CD4-positive, alpha-beta T cell (primary cell): ENCODE measurements at regions not wholly inside any gene's neighbourhood (a gene's known extent, or its start where the extent isn't known, plus 50 kb on each side); places are given as distances from the start of the nearest gene placed in this dataset.

Experiments used
- ATAC-seq: fragments of 200-7000 bp; cut with Tn5 transposase; one replicate; pipeline ENCODE4 v1.10.0; 2022; ENCODE audit warnings: mild to moderate bottlenecking; ENCODE audit not compliant: poor library complexity
- CTCF ChIA-PET: fragments of 350-600 bp; sonication (Branson Sonifier 250); formaldehyde crosslinking; loops from one replicate; lab custom pipeline; 2021; ENCODE audit warnings: antibody characterized with exemption, inconsistent platforms; lab: Charles Lee
- POLR2A ChIA-PET: fragments of 350-600 bp; sonication (Branson Sonifier 250); formaldehyde crosslinking; loops from one replicate; lab custom pipeline; 2021; ENCODE audit warnings: antibody characterized with exemption, inconsistent platforms; lab: Charles Lee
- DNase-seq, 14 experiments: peaks; one replicate each; pipeline ENCODE4 v3.0.0-alpha.2; 2013 to 2020; ENCODE audit warnings: mixed read lengths in 2 of 14
- H3K27ac ChIP-seq, 2 donors: one replicate each; pipeline versions ENCODE4 v1.5.1 to v1.7.0; 2013; ENCODE audit warnings: low read length in 2 of 2, low read depth in 1 of 2, mild to moderate bottlenecking in 1 of 2
- H3K27me3 ChIP-seq, 2 experiments: 1 replicate in 1 of 2; 2 replicates in 1 of 2; pipeline versions ENCODE4 v1.6.1 to v1.7.0; 2013; ENCODE audit warnings: low read length in 2 of 2, control low read depth in 1 of 2, mild to moderate bottlenecking in 1 of 2, moderate library complexity in 1 of 2; ENCODE audit not compliant: insufficient read depth in 2 of 2, control insufficient read depth in 1 of 2
- H3K36me3 ChIP-seq: one replicate; pipeline ENCODE4 v1.6.1; 2013; ENCODE audit warnings: low read length, control low read depth; ENCODE audit not compliant: insufficient read depth
- H3K4me1 ChIP-seq: one replicate; pipeline ENCODE4 v1.6.1; 2013; ENCODE audit warnings: low read length, control low read depth; ENCODE audit not compliant: insufficient read depth
- H3K4me3 ChIP-seq: one replicate; pipeline ENCODE4 v1.5.1; 2013; ENCODE audit warnings: mild to moderate bottlenecking, low read length, moderate library complexity
- H3K9me3 ChIP-seq, 2 experiments: 1 replicate in 1 of 2; 2 replicates in 1 of 2; pipeline versions ENCODE4 v1.6.1 to v1.7.0; 2013; ENCODE audit warnings: low read length in 2 of 2, mild to moderate bottlenecking in 2 of 2, control low read depth in 1 of 2, moderate library complexity in 1 of 2; ENCODE audit not compliant: control insufficient read depth in 1 of 2, insufficient read depth in 1 of 2
- H3K27ac Mint-ChIP-seq: one replicate; pipeline ENCODE4 v1.8.0; 2020; ENCODE audit warnings: mixed read lengths
- H3K27me3 Mint-ChIP-seq: one replicate; pipeline ENCODE4 v1.8.0; 2021; ENCODE audit warnings: mixed read lengths
- H3K36me3 Mint-ChIP-seq: one replicate; pipeline ENCODE4 v1.8.0; 2021; ENCODE audit warnings: low read depth, mixed read lengths
- H3K4me1 Mint-ChIP-seq: one replicate; pipeline ENCODE4 v1.8.0; 2021; ENCODE audit warnings: low read depth, mixed read lengths
- H3K4me3 Mint-ChIP-seq: one replicate; pipeline ENCODE4 v1.8.0; 2020; ENCODE audit warnings: mild to moderate bottlenecking, mixed read lengths
- H3K9me3 Mint-ChIP-seq: one replicate; pipeline ENCODE4 v1.8.0; 2020; ENCODE audit warnings: mixed read lengths
- intact Hi-C, 2 experiments: fragments of 100-400 bp; cut with DNase I in 1 of 2; cut with micrococcal nuclease in 1 of 2; formaldehyde crosslinking; loops; one replicate each; pipeline versions ENCODE4 v1.15.1 to v1.9.0; 2023 to 2025; cut with DNase I, micrococcal nuclease
- TF ChIP-seq, protein P1 (sequence below): fragments of 200-600 bp; IDR thresholded peaks from one replicate; pipeline ENCODE4 v1.8.0; 2022; ENCODE audit warnings: antibody characterized with exemption, mild to moderate bottlenecking

- Histone ChIP-seq H3K4me1 (no peaks in the 10 kb centered on the region), H3K9me3 (peaks cover 0 to 3% of the 10 kb centered on the region in 2 experiments), H3K4me3 (no peak overlapping the region), H3K27ac (no peak overlapping the region), H3K36me3 (no peaks in the 10 kb centered on the region), H3K27me3 (no peaks in the 10 kb centered on the region)
- intact Hi-C loops: no loop called here
- Mint-ChIP-seq H3K4me3 (no peak overlapping the region), H3K27ac (no peak overlapping the region), H3K27me3 (no peaks in the 10 kb centered on the region), H3K4me1 (no peaks in the 10 kb centered on the region), H3K9me3 (peaks cover 14% of the 10 kb centered on the region), H3K36me3 (no peaks in the 10 kb centered on the region)
- ChIA-PET POLR2A (no interaction called here), CTCF (no interaction called here)
- no peak for DNase-seq
- TF ChIP-seq, protein P1, sequence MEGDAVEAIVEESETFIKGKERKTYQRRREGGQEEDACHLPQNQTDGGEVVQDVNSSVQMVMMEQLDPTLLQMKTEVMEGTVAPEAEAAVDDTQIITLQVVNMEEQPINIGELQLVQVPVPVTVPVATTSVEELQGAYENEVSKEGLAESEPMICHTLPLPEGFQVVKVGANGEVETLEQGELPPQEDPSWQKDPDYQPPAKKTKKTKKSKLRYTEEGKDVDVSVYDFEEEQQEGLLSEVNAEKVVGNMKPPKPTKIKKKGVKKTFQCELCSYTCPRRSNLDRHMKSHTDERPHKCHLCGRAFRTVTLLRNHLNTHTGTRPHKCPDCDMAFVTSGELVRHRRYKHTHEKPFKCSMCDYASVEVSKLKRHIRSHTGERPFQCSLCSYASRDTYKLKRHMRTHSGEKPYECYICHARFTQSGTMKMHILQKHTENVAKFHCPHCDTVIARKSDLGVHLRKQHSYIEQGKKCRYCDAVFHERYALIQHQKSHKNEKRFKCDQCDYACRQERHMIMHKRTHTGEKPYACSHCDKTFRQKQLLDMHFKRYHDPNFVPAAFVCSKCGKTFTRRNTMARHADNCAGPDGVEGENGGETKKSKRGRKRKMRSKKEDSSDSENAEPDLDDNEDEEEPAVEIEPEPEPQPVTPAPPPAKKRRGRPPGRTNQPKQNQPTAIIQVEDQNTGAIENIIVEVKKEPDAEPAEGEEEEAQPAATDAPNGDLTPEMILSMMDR: no peak
- no peak for ATAC-seq
Measured at GRCh38 chr16:61210076-61210475, 826.2 kb downstream of the CDH8 start.

- Histone ChIP-seq H3K4me3 (no peak overlapping the region), H3K4me1 (no peaks in the 10 kb centered on the region), H3K27ac (no peak overlapping the region), H3K9me3 (peaks cover 2 to 7% of the 10 kb centered on the region in 2 experiments), H3K36me3 (no peaks in the 10 kb centered on the region), H3K27me3 (no peaks in the 10 kb centered on the region)
- ATAC-seq (no peak), DNase-seq (no peak)
- Mint-ChIP-seq H3K27ac (no peak overlapping the region), H3K36me3 (no peaks in the 10 kb centered on the region), H3K27me3 (no peaks in the 10 kb centered on the region), H3K9me3 (peaks cover 10% of the 10 kb centered on the region), H3K4me3 (no peak overlapping the region), H3K4me1 (no peaks in the 10 kb centered on the region)
- CTCF ChIA-PET: no interaction called here
- POLR2A ChIA-PET: no interaction called here
- TF ChIP-seq, protein P1: no peak
- intact Hi-C loops: no loop called here
Measured at GRCh38 chr16:61195006-61195405, 841.2 kb downstream of the CDH8 start.

DNA sequence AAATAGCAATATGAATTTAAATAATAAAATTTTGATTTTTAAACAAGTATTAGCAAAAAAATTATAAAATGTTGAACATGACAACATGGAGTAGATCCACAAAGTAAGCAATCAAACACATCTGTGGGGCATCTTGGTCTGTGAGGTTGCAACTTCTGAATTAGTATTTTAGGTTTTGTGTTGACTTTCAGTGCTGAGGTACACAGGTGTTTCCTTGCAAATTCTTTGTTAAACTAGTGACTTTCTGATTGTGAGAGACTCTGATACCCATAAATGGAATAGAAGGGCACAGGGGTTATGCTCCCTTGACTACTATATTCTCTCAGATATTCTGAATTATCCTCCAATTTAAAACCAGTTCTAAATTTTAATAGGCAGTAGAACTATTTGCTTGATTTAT, 841.7 kb downstream of the CDH8 start:
- H3K27me3 ChIP-seq: no peaks in the 10 kb centered on the region
- no peak overlapping the region for H3K27ac ChIP-seq
- no peaks in the 10 kb centered on the region for H3K4me1 Mint-ChIP-seq
- DNase-seq (no peak), ATAC-seq (no peak)
- H3K4me1 ChIP-seq: no peaks in the 10 kb centered on the region
- no peak overlapping the region for H3K4me3 Mint-ChIP-seq
- H3K36me3 Mint-ChIP-seq: no peaks in the 10 kb centered on the region
- peaks cover 12% of the 10 kb centered on the region for H3K9me3 Mint-ChIP-seq
- no peaks in the 10 kb centered on the region for H3K27me3 Mint-ChIP-seq
- ChIA-PET POLR2A (no interaction called here), CTCF (no interaction called here)
- no peak overlapping the region for H3K4me3 ChIP-seq
- no peaks in the 10 kb centered on the region for H3K36me3 ChIP-seq
- H3K27ac Mint-ChIP-seq: no peak overlapping the region
- peaks cover 0 to 7% of the 10 kb centered on the region in 2 experiments for H3K9me3 ChIP-seq
- intact Hi-C loops: no loop called here
- TF ChIP-seq, protein P1: no peak
